GM10248 (cell line): ENCODE measurements at regions not wholly inside any gene's neighbourhood (a gene's known extent, or its start where the extent isn't known, plus 50 kb on each side); places are given as distances from the start of the nearest gene placed in this dataset.

Source experiments
- CTCF ChIA-PET: fragments of 300-600 bp; sonication (Branson Sonifier 250); formaldehyde crosslinking; extraction: SDS; loops from one replicate; lab custom pipeline; 2021; ENCODE audit warnings: antibody characterized with exemption; lab: Yijun Ruan, JAX
- POLR2A ChIA-PET: fragments of 350-650 bp; sonication (Branson Sonifier 250); formaldehyde crosslinking; extraction: SDS; loops from one replicate; lab custom pipeline; 2020; ENCODE audit warnings: antibody characterized with exemption; lab: Yijun Ruan, JAX
- DNase-seq: peaks from one replicate; pipeline ENCODE4 v3.0.0; 2012; ENCODE audit errors: extremely low spot score
- TF ChIP-seq, protein P1 (sequence below): IDR thresholded peaks from 2 replicates; pipeline ENCODE4 v1.5.1; 2012; ENCODE audit warnings: mild to moderate bottlenecking, low read depth; ENCODE audit errors: extremely low read depth, missing control alignments, control extremely low read depth

DNA sequence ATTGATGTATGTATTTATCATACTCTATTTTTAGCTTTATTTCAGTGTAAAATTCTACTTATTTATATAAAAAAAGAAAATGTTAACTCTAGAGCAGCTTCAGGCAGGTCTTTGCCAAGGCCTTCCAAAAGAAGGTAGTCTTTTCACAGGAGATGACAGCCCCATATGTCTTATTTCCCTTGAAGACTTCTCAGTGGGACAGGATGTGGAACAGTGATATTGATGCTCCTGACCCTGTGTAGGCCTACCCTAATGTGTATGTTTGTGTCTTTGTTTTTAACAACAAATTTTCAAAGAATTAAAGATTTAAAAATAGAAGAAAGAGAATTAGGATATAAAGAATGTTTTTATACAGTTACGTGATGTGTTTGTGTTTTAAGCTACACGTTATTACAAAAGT lies 1593.6 kb downstream of the AMY1C start:
- ChIA-PET POLR2A (no interaction called here), CTCF (no interaction called here)
- DNase-seq: no peak
- TF ChIP-seq, protein P1, sequence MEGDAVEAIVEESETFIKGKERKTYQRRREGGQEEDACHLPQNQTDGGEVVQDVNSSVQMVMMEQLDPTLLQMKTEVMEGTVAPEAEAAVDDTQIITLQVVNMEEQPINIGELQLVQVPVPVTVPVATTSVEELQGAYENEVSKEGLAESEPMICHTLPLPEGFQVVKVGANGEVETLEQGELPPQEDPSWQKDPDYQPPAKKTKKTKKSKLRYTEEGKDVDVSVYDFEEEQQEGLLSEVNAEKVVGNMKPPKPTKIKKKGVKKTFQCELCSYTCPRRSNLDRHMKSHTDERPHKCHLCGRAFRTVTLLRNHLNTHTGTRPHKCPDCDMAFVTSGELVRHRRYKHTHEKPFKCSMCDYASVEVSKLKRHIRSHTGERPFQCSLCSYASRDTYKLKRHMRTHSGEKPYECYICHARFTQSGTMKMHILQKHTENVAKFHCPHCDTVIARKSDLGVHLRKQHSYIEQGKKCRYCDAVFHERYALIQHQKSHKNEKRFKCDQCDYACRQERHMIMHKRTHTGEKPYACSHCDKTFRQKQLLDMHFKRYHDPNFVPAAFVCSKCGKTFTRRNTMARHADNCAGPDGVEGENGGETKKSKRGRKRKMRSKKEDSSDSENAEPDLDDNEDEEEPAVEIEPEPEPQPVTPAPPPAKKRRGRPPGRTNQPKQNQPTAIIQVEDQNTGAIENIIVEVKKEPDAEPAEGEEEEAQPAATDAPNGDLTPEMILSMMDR: no peak

- ChIA-PET POLR2A (no interaction called here), CTCF (interaction anchor here (1.1 kb wide), 1 partner anchor 9 kb away, joined by 3 read pairs; no protein-coding TSS in a partner anchor)
- DNase-seq: no peak
- TF ChIP-seq, protein P1: no peak
Observed at GRCh38 chr1:105359457-105359856, 1609.8 kb downstream of the AMY1C start.

GRCh38 chr1:105362438-105362837 lies 1612.7 kb downstream of the AMY1C start:
- DNase-seq: no peak
- ChIA-PET CTCF (no interaction called here), POLR2A (no interaction called here)
- TF ChIP-seq, protein P1: no peak

- CTCF ChIA-PET: no interaction called here
Observed at GRCh38 chr1:105368446-105368845, 1618.7 kb downstream of the AMY1C start.

GRCh38 chr1:105373681-105374080 lies 1624.0 kb downstream of the AMY1C start:
- DNase-seq: no peak
- CTCF ChIA-PET: no interaction called here
- TF ChIP-seq, protein P1: no peak
- POLR2A ChIA-PET: no interaction called here

More at GRCh38 chr1:105368446-105368845, 1618.7 kb downstream of the AMY1C start:
- TF ChIP-seq, protein P1: no peak
- DNase-seq: no peak
- POLR2A ChIA-PET: no interaction called here

DNA sequence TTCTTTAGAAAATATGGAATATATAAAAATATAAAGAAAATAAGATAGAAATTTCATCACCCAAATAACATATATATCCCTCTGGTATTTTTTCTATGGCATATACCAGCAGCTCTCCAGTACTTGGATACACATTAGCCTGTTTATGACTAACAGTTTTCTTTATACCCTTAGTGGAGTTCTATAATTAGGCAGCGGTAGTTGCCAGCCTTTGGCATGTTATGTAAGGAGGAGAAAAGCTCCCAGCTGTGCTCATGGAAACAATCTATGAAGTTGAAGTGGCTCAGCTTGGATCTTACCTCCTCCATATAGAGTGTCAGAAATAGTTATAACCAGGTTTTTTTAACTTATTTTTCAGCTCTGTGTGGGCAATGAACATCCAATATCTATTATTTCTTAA lies 1636.8 kb downstream of the AMY1C start:
- ChIA-PET CTCF (no interaction called here), POLR2A (no interaction called here)
- TF ChIP-seq, protein P1: no peak
- no peak for DNase-seq

DNA sequence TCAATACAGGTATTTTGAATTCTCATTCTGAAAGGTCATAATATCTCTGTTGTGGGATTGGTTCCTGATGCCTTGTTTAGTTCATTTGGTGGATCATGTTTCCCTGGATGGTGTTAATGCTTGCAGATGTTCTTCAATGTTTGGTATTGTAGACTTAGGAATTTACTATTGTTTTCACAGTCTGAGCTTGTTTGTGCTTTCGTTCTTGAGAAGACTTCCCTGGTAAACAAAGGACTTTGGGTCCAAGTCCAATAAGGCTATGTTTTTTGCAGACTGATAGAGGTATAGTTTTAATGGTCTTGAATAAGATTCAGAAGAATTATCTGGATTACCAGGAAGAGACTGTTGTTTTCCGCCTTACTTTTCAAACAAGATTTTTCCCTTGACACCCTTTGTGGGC lies 1646.3 kb downstream of the AMY1C start:
- TF ChIP-seq, protein P1: no peak
- no peak for DNase-seq
- POLR2A ChIA-PET: no interaction called here
- CTCF ChIA-PET: no interaction called here
